ENCODE measurements at regions not wholly inside any gene's neighbourhood (a gene's known extent, or its start where the extent isn't known, plus 50 kb on each side); places are given as distances from the start of the nearest gene placed in this dataset.

DNA sequence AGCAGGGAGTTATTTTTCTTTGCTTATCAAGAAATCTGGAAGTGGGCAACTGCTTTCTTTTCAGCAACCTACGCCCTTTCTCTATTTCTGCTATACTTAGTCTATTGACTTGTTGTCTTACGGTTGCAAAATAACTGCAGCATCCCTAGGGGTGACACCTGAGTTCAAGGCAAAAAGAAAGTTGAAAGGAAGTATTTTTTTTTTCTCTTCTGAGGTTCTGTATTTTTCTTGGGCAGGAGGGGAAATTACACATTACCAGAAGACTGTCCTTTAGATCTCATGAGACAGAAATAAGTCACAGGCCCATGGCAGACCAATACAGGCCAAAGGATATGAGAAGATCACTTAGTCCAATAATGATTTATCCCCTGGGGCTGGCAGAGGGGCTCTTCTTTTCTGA is 204.7 kb upstream of the CASK start:
- TF ChIP-seq, protein P1, sequence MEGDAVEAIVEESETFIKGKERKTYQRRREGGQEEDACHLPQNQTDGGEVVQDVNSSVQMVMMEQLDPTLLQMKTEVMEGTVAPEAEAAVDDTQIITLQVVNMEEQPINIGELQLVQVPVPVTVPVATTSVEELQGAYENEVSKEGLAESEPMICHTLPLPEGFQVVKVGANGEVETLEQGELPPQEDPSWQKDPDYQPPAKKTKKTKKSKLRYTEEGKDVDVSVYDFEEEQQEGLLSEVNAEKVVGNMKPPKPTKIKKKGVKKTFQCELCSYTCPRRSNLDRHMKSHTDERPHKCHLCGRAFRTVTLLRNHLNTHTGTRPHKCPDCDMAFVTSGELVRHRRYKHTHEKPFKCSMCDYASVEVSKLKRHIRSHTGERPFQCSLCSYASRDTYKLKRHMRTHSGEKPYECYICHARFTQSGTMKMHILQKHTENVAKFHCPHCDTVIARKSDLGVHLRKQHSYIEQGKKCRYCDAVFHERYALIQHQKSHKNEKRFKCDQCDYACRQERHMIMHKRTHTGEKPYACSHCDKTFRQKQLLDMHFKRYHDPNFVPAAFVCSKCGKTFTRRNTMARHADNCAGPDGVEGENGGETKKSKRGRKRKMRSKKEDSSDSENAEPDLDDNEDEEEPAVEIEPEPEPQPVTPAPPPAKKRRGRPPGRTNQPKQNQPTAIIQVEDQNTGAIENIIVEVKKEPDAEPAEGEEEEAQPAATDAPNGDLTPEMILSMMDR (IDR thresholded peaks at IDR 0.05): no peak
- no peak for TF ChIP-seq POLR2A (IDR thresholded peaks at IDR 0.05)
- no peak for TF ChIP-seq EP300 (IDR thresholded peaks at IDR 0.05)

Measured in tibial nerve (tissue), 4 donors.